MM.1S (cell line): ENCODE measurements at regions not wholly inside any gene's neighbourhood (a gene's known extent, or its start where the extent isn't known, plus 50 kb on each side); places are given as distances from the start of the nearest gene placed in this dataset.

Experiments used
- DNase-seq: peaks from one replicate; pipeline ENCODE4 v3.0.0-alpha.2; 2015
- H2AFZ ChIP-seq: fragments of 300-600 bp; sonication (generic); 2 replicates; pipeline ENCODE4 v1.6.0; 2016; ENCODE audit warnings: antibody characterized with exemption, low read length
- H3F3A ChIP-seq: fragments of 300-600 bp; sonication (generic); 2 replicates; pipeline ENCODE4 v1.6.1; 2016; ENCODE audit warnings: mild to moderate bottlenecking, antibody characterized with exemption, low read length, moderate library complexity, mixed read lengths; ENCODE audit not compliant: insufficient read depth
- H3K27ac ChIP-seq: fragments of 300-600 bp; sonication (generic); 2 replicates; pipeline ENCODE4 v1.5.1; 2016; ENCODE audit warnings: mild to moderate bottlenecking, low read length
- H3K27me3 ChIP-seq: fragments of 300-600 bp; sonication (generic); replicated peaks from 2 replicates; pipeline ENCODE4 v1.6.0; 2016; ENCODE audit warnings: low read length; ENCODE audit not compliant: insufficient read depth
- H3K36me3 ChIP-seq: fragments of 300-600 bp; sonication (generic); replicated peaks from 2 replicates; pipeline ENCODE4 v1.6.1; 2016; ENCODE audit warnings: mild to moderate bottlenecking, low read length, mixed read lengths; ENCODE audit not compliant: insufficient read depth
- H3K4me1 ChIP-seq: fragments of 300-600 bp; sonication (generic); 2 replicates; pipeline ENCODE4 v1.6.1; 2016; ENCODE audit warnings: low read length, mixed read lengths
- H3K4me2 ChIP-seq: fragments of 300-600 bp; sonication (generic); 2 replicates; pipeline ENCODE4 v1.6.0; 2016; ENCODE audit warnings: low read depth, low read length
- H3K4me3 ChIP-seq: fragments of 300-600 bp; sonication (generic); 2 replicates; pipeline ENCODE4 v1.5.1; 2016; ENCODE audit warnings: low read length, mixed read lengths
- H3K79me2 ChIP-seq: fragments of 300-600 bp; sonication (generic); 2 replicates; pipeline ENCODE4 v1.6.1; 2016; ENCODE audit warnings: mixed run types, low read length, mixed read lengths
- H3K9ac ChIP-seq: fragments of 300-600 bp; sonication (generic); 2 replicates; pipeline ENCODE4 v1.6.1; 2016; ENCODE audit warnings: low read length, mixed read lengths
- H3K9me2 ChIP-seq: fragments of 300-600 bp; sonication (generic); replicated peaks from 2 replicates; pipeline ENCODE4 v1.6.1; 2016; ENCODE audit warnings: mild to moderate bottlenecking, low read length, mixed read lengths; ENCODE audit not compliant: insufficient read depth
- H3K9me3 ChIP-seq: fragments of 300-600 bp; sonication (generic); replicated peaks from 2 replicates; pipeline ENCODE4 v1.6.1; 2016; ENCODE audit warnings: mild to moderate bottlenecking, low read length, mixed read lengths; ENCODE audit not compliant: insufficient read depth
- H4K20me1 ChIP-seq: fragments of 300-600 bp; sonication (generic); 2 replicates; pipeline ENCODE4 v1.6.1; 2016; ENCODE audit warnings: mild to moderate bottlenecking, low read length, moderate library complexity, mixed read lengths; ENCODE audit not compliant: insufficient read depth
- CTCF ChIP-seq: fragments of 300-600 bp; sonication (generic); IDR thresholded peaks from 2 replicates; pipeline ENCODE4 v1.5.1; 2016; ENCODE audit warnings: antibody characterized with exemption, low read length, mixed read lengths
- EZH2 ChIP-seq: fragments of 300-600 bp; sonication (generic); optimal IDR thresholded peaks from 2 replicates; pipeline ENCODE3; 2017; ENCODE audit warnings: low read depth, mild to moderate bottlenecking, antibody characterized with exemption, low read length, mixed read lengths
- EZH2phosphoT487 ChIP-seq: fragments of 300-600 bp; sonication (generic); IDR thresholded peaks from 2 replicates; pipeline ENCODE4 v1.6.1; 2018; ENCODE audit warnings: antibody characterized with exemption, low read length

- Histone ChIP-seq H3K27me3 (no peaks in the 10 kb centered on the region), H3K27ac (no peak overlapping the region), H3K4me2 (no peak overlapping the region)
These were observed 227.0 kb downstream of the DRD1 start for GRCh38 chr5:175216991-175217390.

GRCh38 chr5:175215906-175216305 lies 228.1 kb downstream of the DRD1 start:
- H3K9ac ChIP-seq, result no peak overlapping the region
- H3K27me3 ChIP-seq, result no peaks in the 10 kb centered on the region
- no peak overlapping the region for H3K4me2 ChIP-seq
- no peak overlapping the region for H3K4me3 ChIP-seq
- no peak overlapping the region for H2AFZ ChIP-seq
- no peak overlapping the region for H3K27ac ChIP-seq
- no peaks in the 10 kb centered on the region for H3K9me2 ChIP-seq
- no peaks in the 10 kb centered on the region for H3K9me3 ChIP-seq
- no peaks in the 10 kb centered on the region for H3K36me3 ChIP-seq
- no peaks in the 10 kb centered on the region for H4K20me1 ChIP-seq
- no peak for DNase-seq
- no peaks in the 10 kb centered on the region for H3K79me2 ChIP-seq
- no peak for TF ChIP-seq EZH2
- TF ChIP-seq CTCF, result no peak
- TF ChIP-seq EZH2phosphoT487, result no peak
- H3K4me1 ChIP-seq, result no peaks in the 10 kb centered on the region
- no peaks in the 10 kb centered on the region for H3F3A ChIP-seq

More at GRCh38 chr5:175216991-175217390, 227.0 kb downstream of the DRD1 start:
- Histone ChIP-seq H4K20me1 (no peaks in the 10 kb centered on the region), H3K79me2 (no peaks in the 10 kb centered on the region), H3K4me1 (no peaks in the 10 kb centered on the region), H3K4me3 (no peak overlapping the region), H3K36me3 (no peaks in the 10 kb centered on the region), H3K9me2 (no peaks in the 10 kb centered on the region), H3F3A (no peaks in the 10 kb centered on the region), H2AFZ (no peak overlapping the region), H3K9me3 (no peaks in the 10 kb centered on the region), H3K9ac (no peak overlapping the region)
- no peak for DNase-seq
- TF ChIP-seq EZH2phosphoT487 (no peak), CTCF (no peak), EZH2 (no peak)

- no peaks in the 10 kb centered on the region for H3K36me3 ChIP-seq
- no peak overlapping the region for H3K27ac ChIP-seq
- H3K79me2 ChIP-seq, result no peaks in the 10 kb centered on the region
- H3F3A ChIP-seq, result no peaks in the 10 kb centered on the region
- no peaks in the 10 kb centered on the region for H3K27me3 ChIP-seq
- DNase-seq, result no peak
- no peaks in the 10 kb centered on the region for H3K9me3 ChIP-seq
- H2AFZ ChIP-seq, result no peak overlapping the region
- H3K4me3 ChIP-seq, result no peak overlapping the region
- H3K4me1 ChIP-seq, result no peaks in the 10 kb centered on the region
- no peaks in the 10 kb centered on the region for H3K9me2 ChIP-seq
- no peak for TF ChIP-seq EZH2phosphoT487
- TF ChIP-seq EZH2, result no peak
- no peak for TF ChIP-seq CTCF
- no peak overlapping the region for H3K4me2 ChIP-seq
- no peaks in the 10 kb centered on the region for H4K20me1 ChIP-seq
- H3K9ac ChIP-seq, result no peak overlapping the region
These were observed 229.8 kb downstream of the DRD1 start for GRCh38 chr5:175214152-175214551.
